Ovary (tissue), 3 donors: ENCODE measurements at regions not wholly inside any gene's neighbourhood (a gene's known extent, or its start where the extent isn't known, plus 50 kb on each side); places are given as distances from the start of the nearest gene placed in this dataset.

ENCODE experiments used
- CTCF ChIP-seq, 3 donors: fragments of 450-650 bp in 2 of 3; fragments of 200-600 bp in 1 of 3; IDR thresholded peaks; one replicate each; pipeline versions ENCODE4 v1.5.1 to v1.8.0; 2016 to 2022; ENCODE audit warnings: antibody characterized with exemption in 3 of 3, mild to moderate bottlenecking in 1 of 3
- EP300 ChIP-seq: sonication (generic); formaldehyde crosslinking; IDR thresholded peaks from one replicate; pipeline ENCODE4 v1.6.1; 2017; ENCODE audit warnings: antibody characterized with exemption
- POLR2A ChIP-seq: fragments of 450-650 bp; IDR thresholded peaks from one replicate; pipeline ENCODE4 v1.6.1; 2017; ENCODE audit warnings: antibody characterized with exemption, mild to moderate bottlenecking, moderate library complexity
- donor health status: DM: no; HTN: no; CAD: no.

DNA sequence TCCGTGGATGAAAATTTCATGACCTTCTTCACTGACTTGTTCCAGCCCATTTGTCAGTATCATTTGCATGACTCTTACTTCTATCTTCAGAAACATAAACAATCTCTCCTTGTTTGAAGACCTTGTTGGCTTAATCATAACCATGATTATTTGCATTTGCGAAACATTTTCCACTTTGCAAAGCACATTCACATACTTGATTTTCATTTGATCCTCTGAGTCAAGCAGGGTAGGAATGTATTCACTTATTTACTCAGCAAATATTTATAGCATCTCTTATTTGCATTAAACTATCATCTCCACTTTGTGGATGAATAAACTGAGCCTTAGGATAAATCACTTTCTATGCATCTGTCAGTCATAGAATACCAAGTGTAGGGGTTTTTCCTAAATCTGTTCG is 343.0 kb upstream of the SGCD start:
- TF ChIP-seq CTCF (IDR thresholded peaks at IDR 0.05) (no peak), POLR2A (no peak), EP300 (no peak)
